B cell (primary cell): ENCODE measurements at regions not wholly inside any gene's neighbourhood (a gene's known extent, or its start where the extent isn't known, plus 50 kb on each side); places are given as distances from the start of the nearest gene placed in this dataset.

ENCODE experiments used
- CTCF ChIP-seq: fragments of 200-600 bp; IDR thresholded peaks from one replicate; pipeline ENCODE4 v1.8.0; 2022; ENCODE audit warnings: antibody characterized with exemption, mild to moderate bottlenecking
- EZH2 ChIP-seq: IDR thresholded peaks from 2 replicates; pipeline ENCODE4 v1.6.1; 2012; ENCODE audit warnings: borderline replicate concordance, low read depth, mild to moderate bottlenecking, moderate library complexity, low read length; ENCODE audit not compliant: insufficient read depth, poor library complexity, severe bottlenecking

GRCh38 chr2:138279871-138280270 is 221.7 kb upstream of the SPOPL start:
- TF ChIP-seq CTCF (no peak), EZH2 (no peak)
